ENCODE measurements at regions not wholly inside any gene's neighbourhood (a gene's known extent, or its start where the extent isn't known, plus 50 kb on each side); places are given as distances from the start of the nearest gene placed in this dataset.

DNA sequence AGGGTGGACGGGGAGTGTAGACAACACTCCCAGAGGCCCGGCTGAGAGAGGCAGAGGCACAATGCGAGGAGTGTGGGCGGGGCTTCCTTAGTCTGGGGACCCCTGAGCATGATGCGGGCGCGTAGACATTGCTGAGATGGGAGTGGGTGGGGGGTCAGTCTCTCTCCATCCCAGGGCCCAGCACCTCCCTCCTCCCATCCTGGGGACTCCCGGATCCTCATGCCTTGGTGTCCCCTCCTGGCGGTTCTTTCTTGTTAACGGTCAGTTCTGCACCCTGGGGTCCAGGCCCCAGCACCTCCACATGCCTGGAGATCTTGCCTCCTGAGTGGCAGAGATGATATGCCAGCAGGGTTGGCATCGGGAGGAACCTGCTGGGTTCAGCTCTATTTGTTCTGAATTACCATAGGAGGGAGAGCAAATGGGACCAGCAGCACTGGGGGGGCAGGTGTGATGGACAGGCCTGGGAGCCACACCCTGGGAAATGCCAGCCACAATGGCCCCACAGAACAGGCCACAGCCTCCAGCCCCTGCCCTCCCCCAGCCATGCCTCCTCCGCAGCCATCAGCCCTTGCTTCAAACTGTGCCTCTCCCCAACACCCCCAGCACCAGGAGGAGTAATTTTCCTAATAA lies 55.7 kb downstream of the RTL6 start:
- no peak for TF ChIP-seq FOXM1 (IDR thresholded peaks at IDR 0.05; ENCODE audit: low read depth)
- no peak for TF ChIP-seq JUND (IDR thresholded peaks at IDR 0.05)
- no peak for TF ChIP-seq NFIC (IDR thresholded peaks at IDR 0.05; ENCODE audit: borderline replicate concordance)
- TF ChIP-seq NRF1 (IDR thresholded peaks at IDR 0.05; ENCODE audit: low read depth, low read length) = no peak
- TF ChIP-seq, protein P1, sequence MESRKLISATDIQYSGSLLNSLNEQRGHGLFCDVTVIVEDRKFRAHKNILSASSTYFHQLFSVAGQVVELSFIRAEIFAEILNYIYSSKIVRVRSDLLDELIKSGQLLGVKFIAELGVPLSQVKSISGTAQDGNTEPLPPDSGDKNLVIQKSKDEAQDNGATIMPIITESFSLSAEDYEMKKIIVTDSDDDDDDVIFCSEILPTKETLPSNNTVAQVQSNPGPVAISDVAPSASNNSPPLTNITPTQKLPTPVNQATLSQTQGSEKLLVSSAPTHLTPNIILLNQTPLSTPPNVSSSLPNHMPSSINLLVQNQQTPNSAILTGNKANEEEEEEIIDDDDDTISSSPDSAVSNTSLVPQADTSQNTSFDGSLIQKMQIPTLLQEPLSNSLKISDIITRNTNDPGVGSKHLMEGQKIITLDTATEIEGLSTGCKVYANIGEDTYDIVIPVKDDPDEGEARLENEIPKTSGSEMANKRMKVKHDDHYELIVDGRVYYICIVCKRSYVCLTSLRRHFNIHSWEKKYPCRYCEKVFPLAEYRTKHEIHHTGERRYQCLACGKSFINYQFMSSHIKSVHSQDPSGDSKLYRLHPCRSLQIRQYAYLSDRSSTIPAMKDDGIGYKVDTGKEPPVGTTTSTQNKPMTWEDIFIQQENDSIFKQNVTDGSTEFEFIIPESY (IDR thresholded peaks at IDR 0.05; ENCODE audit: borderline replicate concordance, low read depth) = no peak
- TF ChIP-seq, protein P2, sequence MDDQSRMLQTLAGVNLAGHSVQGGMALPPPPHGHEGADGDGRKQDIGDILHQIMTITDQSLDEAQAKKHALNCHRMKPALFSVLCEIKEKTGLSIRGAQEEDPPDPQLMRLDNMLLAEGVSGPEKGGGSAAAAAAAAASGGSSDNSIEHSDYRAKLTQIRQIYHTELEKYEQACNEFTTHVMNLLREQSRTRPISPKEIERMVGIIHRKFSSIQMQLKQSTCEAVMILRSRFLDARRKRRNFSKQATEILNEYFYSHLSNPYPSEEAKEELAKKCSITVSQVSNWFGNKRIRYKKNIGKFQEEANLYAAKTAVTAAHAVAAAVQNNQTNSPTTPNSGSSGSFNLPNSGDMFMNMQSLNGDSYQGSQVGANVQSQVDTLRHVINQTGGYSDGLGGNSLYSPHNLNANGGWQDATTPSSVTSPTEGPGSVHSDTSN (IDR thresholded peaks at IDR 0.05) = no peak
- no peak for TF ChIP-seq RCOR1 (IDR thresholded peaks at IDR 0.05; ENCODE audit: low read length)
- no peak for TF ChIP-seq FOSL2 (IDR thresholded peaks at IDR 0.05; ENCODE audit: borderline replicate concordance, low read depth)
- TF ChIP-seq, protein P3, sequence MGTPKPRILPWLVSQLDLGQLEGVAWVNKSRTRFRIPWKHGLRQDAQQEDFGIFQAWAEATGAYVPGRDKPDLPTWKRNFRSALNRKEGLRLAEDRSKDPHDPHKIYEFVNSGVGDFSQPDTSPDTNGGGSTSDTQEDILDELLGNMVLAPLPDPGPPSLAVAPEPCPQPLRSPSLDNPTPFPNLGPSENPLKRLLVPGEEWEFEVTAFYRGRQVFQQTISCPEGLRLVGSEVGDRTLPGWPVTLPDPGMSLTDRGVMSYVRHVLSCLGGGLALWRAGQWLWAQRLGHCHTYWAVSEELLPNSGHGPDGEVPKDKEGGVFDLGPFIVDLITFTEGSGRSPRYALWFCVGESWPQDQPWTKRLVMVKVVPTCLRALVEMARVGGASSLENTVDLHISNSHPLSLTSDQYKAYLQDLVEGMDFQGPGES (IDR thresholded peaks at IDR 0.05; ENCODE audit: low read depth, low read length) = no peak
- no peak for TF ChIP-seq YY1 (IDR thresholded peaks at IDR 0.05; ENCODE audit: low read depth)
- no peak for TF ChIP-seq CHD2 (IDR thresholded peaks at IDR 0.05; ENCODE audit: low read length, partially characterized antibody)
- TF ChIP-seq, protein P4, sequence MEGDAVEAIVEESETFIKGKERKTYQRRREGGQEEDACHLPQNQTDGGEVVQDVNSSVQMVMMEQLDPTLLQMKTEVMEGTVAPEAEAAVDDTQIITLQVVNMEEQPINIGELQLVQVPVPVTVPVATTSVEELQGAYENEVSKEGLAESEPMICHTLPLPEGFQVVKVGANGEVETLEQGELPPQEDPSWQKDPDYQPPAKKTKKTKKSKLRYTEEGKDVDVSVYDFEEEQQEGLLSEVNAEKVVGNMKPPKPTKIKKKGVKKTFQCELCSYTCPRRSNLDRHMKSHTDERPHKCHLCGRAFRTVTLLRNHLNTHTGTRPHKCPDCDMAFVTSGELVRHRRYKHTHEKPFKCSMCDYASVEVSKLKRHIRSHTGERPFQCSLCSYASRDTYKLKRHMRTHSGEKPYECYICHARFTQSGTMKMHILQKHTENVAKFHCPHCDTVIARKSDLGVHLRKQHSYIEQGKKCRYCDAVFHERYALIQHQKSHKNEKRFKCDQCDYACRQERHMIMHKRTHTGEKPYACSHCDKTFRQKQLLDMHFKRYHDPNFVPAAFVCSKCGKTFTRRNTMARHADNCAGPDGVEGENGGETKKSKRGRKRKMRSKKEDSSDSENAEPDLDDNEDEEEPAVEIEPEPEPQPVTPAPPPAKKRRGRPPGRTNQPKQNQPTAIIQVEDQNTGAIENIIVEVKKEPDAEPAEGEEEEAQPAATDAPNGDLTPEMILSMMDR (IDR thresholded peaks at IDR 0.05) = no peak
- TF ChIP-seq, protein P5, sequence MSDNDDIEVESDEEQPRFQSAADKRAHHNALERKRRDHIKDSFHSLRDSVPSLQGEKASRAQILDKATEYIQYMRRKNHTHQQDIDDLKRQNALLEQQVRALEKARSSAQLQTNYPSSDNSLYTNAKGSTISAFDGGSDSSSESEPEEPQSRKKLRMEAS (IDR thresholded peaks at IDR 0.05; ENCODE audit: low read depth) = no peak
- TF ChIP-seq RAD21 (IDR thresholded peaks at IDR 0.05; ENCODE audit: low read length) = no peak
- TF ChIP-seq SIN3A (IDR thresholded peaks at IDR 0.05; ENCODE audit: borderline replicate concordance, low read depth, low read length) = no peak
- TF ChIP-seq RFX5 (IDR thresholded peaks at IDR 0.05; ENCODE audit: low read length) = no peak
- TF ChIP-seq EZH2phosphoT487 (IDR thresholded peaks at IDR 0.05; ENCODE audit: borderline replicate concordance, low read depth) = no peak
- WGBS (ENCODE audit: low lambda C conversion rate) = 49% methylated on average over 6 of the region's 12 CpGs
- Histone ChIP-seq H3K9me3 (no peaks in the 10 kb centered on the region), H2AFZ (ENCODE audit: low read depth) (no peak overlapping the region), H3K4me3 (ENCODE audit: low read depth in 2 of 2, low read length in 1 of 2) (no peak overlapping the region), H3F3A (replicated peaks; ENCODE audit: insufficient read depth) (no peaks in the 10 kb centered on the region), H4K20me1 (ENCODE audit: insufficient read depth) (no peaks in the 10 kb centered on the region), H3K36me3 (replicated peaks in 1 of 2; ENCODE audit: control insufficient read depth in 1 of 2, insufficient read depth in 2 of 2, low read length in 1 of 2) (no peaks in the 10 kb centered on the region), H3K27ac (ENCODE audit: low read depth in 2 of 2, low read length in 1 of 2) (no peak overlapping the region), H3K9ac (no peak overlapping the region), H3K27me3 (ENCODE audit: insufficient read depth) (no peaks in the 10 kb centered on the region), H3K79me2 (ENCODE audit: insufficient read depth) (no peaks in the 10 kb centered on the region), H3K4me1 (ENCODE audit: control insufficient read depth in 1 of 2, insufficient read depth in 2 of 2, low read depth in 1 of 2, low read length in 1 of 2) (no peaks in the 10 kb centered on the region), H3K4me2 (no peak overlapping the region), H3K9me2 (no peaks in the 10 kb centered on the region)
- ChIA-PET CTCF (interaction anchor here (1.4 kb wide), 1 partner anchor 8 kb away, joined by 3 read pairs; no protein-coding TSS in a partner anchor), POLR2A (no interaction called here)
- no peak for DNase-seq

Measured in SK-N-SH (cell line).